SH-SY5Y (cell line): ENCODE measurements at regions not wholly inside any gene's neighbourhood (a gene's known extent, or its start where the extent isn't known, plus 50 kb on each side); places are given as distances from the start of the nearest gene placed in this dataset.

Experiments
- GATA2 ChIP-seq: IDR thresholded peaks from 2 replicates; pipeline ENCODE4 v1.6.1; 2011; ENCODE audit warnings: mild to moderate bottlenecking, low read depth, low read length
- GATA3 ChIP-seq: IDR thresholded peaks from 2 replicates; pipeline ENCODE4 v1.6.1; 2011; ENCODE audit warnings: low read depth, mild to moderate bottlenecking, low read length, moderate library complexity

- TF ChIP-seq GATA2, result no peak
- no peak for TF ChIP-seq GATA3
Measured at GRCh38 chr1:4179914-4180735, 280.1 kb upstream of the C1orf174 start.

- no peak for TF ChIP-seq GATA3
- TF ChIP-seq GATA2, result no peak
Measured at GRCh38 chr1:4203501-4203900, 303.4 kb upstream of the C1orf174 start.

GRCh38 chr1:4207183-4207582, 307.1 kb upstream of the C1orf174 start:
- TF ChIP-seq GATA3 (no peak), GATA2 (no peak)

GRCh38 chr1:4207842-4208692, 308.0 kb upstream of the C1orf174 start:
- no peak for TF ChIP-seq GATA2

- TF ChIP-seq GATA2 (no peak), GATA3 (no peak)
Measured at GRCh38 chr1:4210043-4210442, 310.0 kb upstream of the C1orf174 start.

GRCh38 chr1:4212796-4213195, 312.7 kb upstream of the C1orf174 start:
- TF ChIP-seq GATA3 (no peak), GATA2 (no peak)

GRCh38 chr1:4213366-4213973, 313.4 kb upstream of the C1orf174 start:
- TF ChIP-seq GATA3, result no peak
- no peak for TF ChIP-seq GATA2

GRCh38 chr1:4214826-4215225, 314.8 kb upstream of the C1orf174 start:
- TF ChIP-seq GATA2 (no peak), GATA3 (no peak)

GRCh38 chr1:4215391-4215790, 315.3 kb upstream of the C1orf174 start:
- TF ChIP-seq GATA2, result no peak
- TF ChIP-seq GATA3, result no peak

- TF ChIP-seq GATA2, result no peak
- no peak for TF ChIP-seq GATA3
Measured at GRCh38 chr1:4216231-4216630, 316.2 kb upstream of the C1orf174 start.

- TF ChIP-seq GATA3 (no peak), GATA2 (no peak)
Measured at GRCh38 chr1:4218619-4219018, 318.5 kb upstream of the C1orf174 start.

GRCh38 chr1:4219111-4219510, 319.0 kb upstream of the C1orf174 start:
- TF ChIP-seq GATA2, result no peak
- no peak for TF ChIP-seq GATA3

GRCh38 chr1:4219826-4220225, 319.8 kb upstream of the C1orf174 start:
- TF ChIP-seq GATA2 (no peak), GATA3 (no peak)

GRCh38 chr1:4220362-4220761, 320.3 kb upstream of the C1orf174 start:
- TF ChIP-seq GATA2 (no peak), GATA3 (no peak)

GRCh38 chr1:4221107-4221506, 321.0 kb upstream of the C1orf174 start:
- TF ChIP-seq GATA2, result no peak
- no peak for TF ChIP-seq GATA3
